ENCODE measurements at regions not wholly inside any gene's neighbourhood (a gene's known extent, or its start where the extent isn't known, plus 50 kb on each side); places are given as distances from the start of the nearest gene placed in this dataset.

DNA sequence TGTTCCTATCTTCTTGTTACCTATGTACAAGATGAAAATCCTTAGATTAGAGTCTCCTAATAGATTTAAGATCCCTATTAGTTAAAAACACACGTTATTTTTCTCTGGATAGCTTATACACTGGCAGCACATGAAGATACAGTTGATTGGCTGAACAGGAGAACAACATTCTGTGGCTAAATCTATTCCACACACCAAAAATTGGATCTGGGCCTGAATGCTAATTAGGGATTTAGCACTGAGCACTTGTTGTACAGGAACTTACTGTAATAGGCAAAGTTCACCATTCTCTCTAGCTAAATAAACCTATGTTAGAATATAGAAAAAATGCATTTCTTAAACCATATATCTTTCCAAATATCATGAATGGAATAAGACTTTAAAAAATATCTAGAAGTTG lies 117.1 kb upstream of the PTGFR start:
- H3K36me3 Mint-ChIP-seq (ENCODE audit: low read depth), result no peaks in the 10 kb centered on the region
- no peak overlapping the region for H3K27ac Mint-ChIP-seq
- DNase-seq (no peak), ATAC-seq (ENCODE audit: low read depth) (no peak)
- POLR2A ChIA-PET, result no interaction called here
- H3K27me3 Mint-ChIP-seq, result no peaks in the 10 kb centered on the region
- H3K4me1 Mint-ChIP-seq, result no peaks in the 10 kb centered on the region
- H3K4me3 Mint-ChIP-seq, result no peak overlapping the region
- intact Hi-C loops (cut with micrococcal nuclease), result no loop called here
- CTCF ChIA-PET, result no interaction called here
- TF ChIP-seq, protein P1, sequence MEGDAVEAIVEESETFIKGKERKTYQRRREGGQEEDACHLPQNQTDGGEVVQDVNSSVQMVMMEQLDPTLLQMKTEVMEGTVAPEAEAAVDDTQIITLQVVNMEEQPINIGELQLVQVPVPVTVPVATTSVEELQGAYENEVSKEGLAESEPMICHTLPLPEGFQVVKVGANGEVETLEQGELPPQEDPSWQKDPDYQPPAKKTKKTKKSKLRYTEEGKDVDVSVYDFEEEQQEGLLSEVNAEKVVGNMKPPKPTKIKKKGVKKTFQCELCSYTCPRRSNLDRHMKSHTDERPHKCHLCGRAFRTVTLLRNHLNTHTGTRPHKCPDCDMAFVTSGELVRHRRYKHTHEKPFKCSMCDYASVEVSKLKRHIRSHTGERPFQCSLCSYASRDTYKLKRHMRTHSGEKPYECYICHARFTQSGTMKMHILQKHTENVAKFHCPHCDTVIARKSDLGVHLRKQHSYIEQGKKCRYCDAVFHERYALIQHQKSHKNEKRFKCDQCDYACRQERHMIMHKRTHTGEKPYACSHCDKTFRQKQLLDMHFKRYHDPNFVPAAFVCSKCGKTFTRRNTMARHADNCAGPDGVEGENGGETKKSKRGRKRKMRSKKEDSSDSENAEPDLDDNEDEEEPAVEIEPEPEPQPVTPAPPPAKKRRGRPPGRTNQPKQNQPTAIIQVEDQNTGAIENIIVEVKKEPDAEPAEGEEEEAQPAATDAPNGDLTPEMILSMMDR (IDR thresholded peaks at IDR 0.05), result no peak
- H3K9me3 Mint-ChIP-seq, result no peaks in the 10 kb centered on the region

DNA sequence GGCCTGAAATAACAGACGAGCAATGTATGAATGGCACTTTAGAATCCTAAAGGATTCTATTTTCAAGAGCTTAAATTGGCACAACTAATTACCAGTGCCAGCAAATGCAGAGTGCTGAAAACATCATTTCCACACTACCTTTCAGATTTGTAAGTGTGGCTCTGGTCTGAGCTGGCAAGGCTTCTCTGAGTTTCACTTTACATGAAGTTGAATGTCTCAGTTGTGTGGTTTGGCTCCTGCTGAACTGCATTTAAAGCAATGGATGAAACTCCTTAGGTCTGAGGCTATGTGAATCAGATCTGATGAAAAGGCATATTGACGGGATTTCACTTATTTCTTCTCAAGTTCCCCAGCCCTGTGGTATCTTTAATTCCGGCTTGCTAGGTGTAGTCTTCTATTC lies 114.8 kb upstream of the PTGFR start:
- ChIA-PET POLR2A (no interaction called here), CTCF (no interaction called here)
- ATAC-seq (ENCODE audit: low read depth) (no peak), DNase-seq (no peak)
- intact Hi-C loops (cut with micrococcal nuclease), result no loop called here
- no peak overlapping the region for H3K27ac Mint-ChIP-seq
- H3K4me1 Mint-ChIP-seq, result no peaks in the 10 kb centered on the region
- TF ChIP-seq, protein P1 (IDR thresholded peaks at IDR 0.05), result no peak
- H3K9me3 Mint-ChIP-seq, result no peaks in the 10 kb centered on the region
- no peak overlapping the region for H3K4me3 Mint-ChIP-seq
- H3K27me3 Mint-ChIP-seq, result no peaks in the 10 kb centered on the region
- no peaks in the 10 kb centered on the region for H3K36me3 Mint-ChIP-seq (ENCODE audit: low read depth)

DNA sequence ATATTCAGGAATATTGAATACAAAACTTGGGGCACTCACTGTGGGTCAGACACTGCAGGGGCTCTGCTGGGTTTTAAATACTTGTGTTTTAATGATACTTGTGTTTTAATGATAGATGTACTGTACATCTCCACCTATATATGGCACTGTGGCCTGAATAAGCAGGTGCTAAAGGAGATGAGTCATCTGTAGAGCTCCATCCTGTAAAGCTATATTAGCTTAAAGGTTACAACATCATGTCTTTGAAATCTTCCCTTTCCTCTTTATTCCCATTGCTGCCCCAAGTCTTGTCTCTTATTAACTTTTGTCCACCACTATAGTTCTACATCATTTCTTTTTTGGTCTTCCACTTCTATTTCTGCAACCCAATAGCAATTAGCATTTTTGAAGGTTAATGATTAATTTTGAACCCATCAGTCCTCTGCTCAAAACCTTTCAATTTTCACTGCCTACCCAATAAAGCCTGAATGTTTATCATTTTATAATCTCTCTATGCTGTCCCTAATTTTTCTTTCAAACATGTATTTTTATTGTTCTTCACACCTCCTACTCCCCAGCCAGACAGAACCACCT lies 113.3 kb upstream of the PTGFR start:
- CTCF ChIA-PET, result no interaction called here
- TF ChIP-seq, protein P1 (IDR thresholded peaks at IDR 0.05), result no peak
- H3K9me3 Mint-ChIP-seq, result no peaks in the 10 kb centered on the region
- H3K27ac Mint-ChIP-seq, result no peak overlapping the region
- intact Hi-C loops (cut with micrococcal nuclease), result no loop called here
- POLR2A ChIA-PET, result no interaction called here
- no peak for ATAC-seq (ENCODE audit: low read depth)
- H3K27me3 Mint-ChIP-seq, result no peaks in the 10 kb centered on the region
- no peaks in the 10 kb centered on the region for H3K4me1 Mint-ChIP-seq
- no peak for DNase-seq
- H3K36me3 Mint-ChIP-seq (ENCODE audit: low read depth), result no peaks in the 10 kb centered on the region
- H3K4me3 Mint-ChIP-seq, result no peak overlapping the region

DNA sequence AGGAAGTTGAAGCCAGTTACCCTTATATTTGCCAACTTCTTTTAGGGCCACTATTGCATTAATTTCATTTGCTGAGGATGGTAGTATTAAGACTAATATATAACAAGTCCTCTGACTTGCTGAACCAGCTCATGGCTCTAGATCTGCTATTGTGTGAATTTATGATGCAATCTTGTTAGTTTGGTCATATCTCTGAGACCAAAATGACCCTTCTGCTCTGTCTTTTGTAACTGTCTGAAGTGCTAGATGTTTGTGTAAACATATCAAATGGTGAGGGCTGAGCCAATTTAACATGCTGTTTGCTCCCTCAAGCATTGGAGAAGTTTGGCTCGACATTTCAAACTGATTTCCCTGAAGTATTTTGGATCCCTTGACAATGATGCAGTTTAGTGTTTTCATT lies 106.9 kb upstream of the PTGFR start:
- ATAC-seq (ENCODE audit: low read depth), result no peak
- TF ChIP-seq, protein P1 (IDR thresholded peaks at IDR 0.05), result no peak
- Mint-ChIP-seq H3K4me1 (no peaks in the 10 kb centered on the region), H3K4me3 (no peak overlapping the region), H3K9me3 (no peaks in the 10 kb centered on the region), H3K27ac (no peak overlapping the region), H3K36me3 (ENCODE audit: low read depth) (no peaks in the 10 kb centered on the region), H3K27me3 (no peaks in the 10 kb centered on the region)
- ChIA-PET POLR2A (no interaction called here), CTCF (no interaction called here)
- no peak for DNase-seq
- intact Hi-C loops (cut with micrococcal nuclease), result no loop called here

DNA sequence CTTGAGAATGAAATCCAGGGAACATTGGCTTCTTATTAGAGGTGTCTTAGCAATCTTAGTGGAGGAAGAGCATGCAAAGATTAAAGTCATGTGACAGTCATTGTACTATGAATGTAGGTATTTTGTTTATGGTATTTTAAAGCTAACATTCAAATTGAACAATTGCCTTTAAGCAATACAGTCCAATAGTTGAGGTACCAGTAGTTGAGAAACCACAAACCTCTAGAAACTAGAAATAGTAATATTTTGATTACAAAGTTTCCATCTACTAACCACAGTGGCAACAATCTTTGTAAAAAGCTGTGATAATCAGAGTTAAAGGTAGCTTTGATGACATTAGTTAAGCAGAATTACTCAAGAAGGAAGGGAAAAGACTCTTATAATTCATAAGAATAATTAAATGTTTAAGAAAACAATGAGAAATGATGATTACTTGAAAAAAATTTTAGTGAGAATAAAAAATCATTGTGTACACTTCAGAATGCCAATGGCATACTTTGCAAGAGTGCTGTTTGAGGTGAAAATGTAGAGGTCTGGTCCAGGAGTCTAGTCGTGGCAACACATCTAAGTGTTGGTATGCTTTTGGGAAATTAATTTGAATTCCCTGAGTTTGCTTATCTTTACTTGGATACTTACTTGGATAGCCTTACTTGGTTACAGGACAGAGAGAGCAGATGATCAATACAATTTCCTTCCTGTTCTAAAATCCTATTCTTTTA lies 104.9 kb upstream of the PTGFR start:
- no peak overlapping the region for H3K27ac Mint-ChIP-seq
- H3K9me3 Mint-ChIP-seq, result no peaks in the 10 kb centered on the region
- intact Hi-C loops (cut with micrococcal nuclease), result no loop called here
- H3K4me1 Mint-ChIP-seq, result no peaks in the 10 kb centered on the region
- CTCF ChIA-PET, result no interaction called here
- no peaks in the 10 kb centered on the region for H3K36me3 Mint-ChIP-seq (ENCODE audit: low read depth)
- ATAC-seq (ENCODE audit: low read depth) (no peak), DNase-seq (no peak)
- no peaks in the 10 kb centered on the region for H3K27me3 Mint-ChIP-seq
- no peak overlapping the region for H3K4me3 Mint-ChIP-seq
- POLR2A ChIA-PET, result no interaction called here
- TF ChIP-seq, protein P1 (IDR thresholded peaks at IDR 0.05), result no peak
